ENCODE measurements at regions not wholly inside any gene's neighbourhood (a gene's known extent, or its start where the extent isn't known, plus 50 kb on each side); places are given as distances from the start of the nearest gene placed in this dataset.

DNA sequence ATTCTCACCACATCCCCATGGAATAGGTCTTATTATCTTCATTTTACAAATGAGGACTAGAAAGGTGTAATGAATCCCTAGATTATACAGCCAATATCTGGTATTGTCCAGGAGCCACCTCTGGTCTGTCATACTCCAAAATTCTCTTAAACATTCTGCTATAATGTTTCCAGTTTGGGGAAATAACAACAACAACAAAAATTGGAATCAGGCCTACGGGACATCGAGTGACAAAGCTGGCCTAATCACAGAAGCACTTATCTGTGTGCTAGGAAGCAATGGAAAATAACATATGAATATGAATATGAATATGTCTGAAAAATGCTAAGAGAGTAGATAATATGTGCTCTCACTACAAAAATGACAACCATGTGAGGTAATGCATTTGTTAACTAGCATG is 264.1 kb downstream of the GASK1B start:
- TF ChIP-seq, protein P1, sequence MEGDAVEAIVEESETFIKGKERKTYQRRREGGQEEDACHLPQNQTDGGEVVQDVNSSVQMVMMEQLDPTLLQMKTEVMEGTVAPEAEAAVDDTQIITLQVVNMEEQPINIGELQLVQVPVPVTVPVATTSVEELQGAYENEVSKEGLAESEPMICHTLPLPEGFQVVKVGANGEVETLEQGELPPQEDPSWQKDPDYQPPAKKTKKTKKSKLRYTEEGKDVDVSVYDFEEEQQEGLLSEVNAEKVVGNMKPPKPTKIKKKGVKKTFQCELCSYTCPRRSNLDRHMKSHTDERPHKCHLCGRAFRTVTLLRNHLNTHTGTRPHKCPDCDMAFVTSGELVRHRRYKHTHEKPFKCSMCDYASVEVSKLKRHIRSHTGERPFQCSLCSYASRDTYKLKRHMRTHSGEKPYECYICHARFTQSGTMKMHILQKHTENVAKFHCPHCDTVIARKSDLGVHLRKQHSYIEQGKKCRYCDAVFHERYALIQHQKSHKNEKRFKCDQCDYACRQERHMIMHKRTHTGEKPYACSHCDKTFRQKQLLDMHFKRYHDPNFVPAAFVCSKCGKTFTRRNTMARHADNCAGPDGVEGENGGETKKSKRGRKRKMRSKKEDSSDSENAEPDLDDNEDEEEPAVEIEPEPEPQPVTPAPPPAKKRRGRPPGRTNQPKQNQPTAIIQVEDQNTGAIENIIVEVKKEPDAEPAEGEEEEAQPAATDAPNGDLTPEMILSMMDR (IDR thresholded peaks at IDR 0.05; ENCODE audit: insufficient read depth, low read length, severe bottlenecking), result no peak
- FAIRE-seq (no peak), DNase-seq (ENCODE audit: low read depth) (no peak)
- H3K36me3 ChIP-seq (ENCODE audit: control insufficient read depth, insufficient read depth, low read length), result no peaks in the 10 kb centered on the region
- no peak overlapping the region for H3K4me3 ChIP-seq (ENCODE audit: low read depth, low read length)
- no peaks in the 10 kb centered on the region for H3K27me3 ChIP-seq (ENCODE audit: control insufficient read depth, insufficient read depth, low read length)

GRCh38 chr4:157908031-157908430 is 264.8 kb downstream of the GASK1B start:
- TF ChIP-seq, protein P1 (IDR thresholded peaks at IDR 0.05; ENCODE audit: insufficient read depth, low read length, severe bottlenecking), result no peak
- no peaks in the 10 kb centered on the region for H3K36me3 ChIP-seq (ENCODE audit: control insufficient read depth, insufficient read depth, low read length)
- no peak overlapping the region for H3K4me3 ChIP-seq (ENCODE audit: low read depth, low read length)
- no peak for FAIRE-seq
- no peak for DNase-seq (ENCODE audit: low read depth)
- H3K27me3 ChIP-seq (ENCODE audit: control insufficient read depth, insufficient read depth, low read length), result no peaks in the 10 kb centered on the region

DNA sequence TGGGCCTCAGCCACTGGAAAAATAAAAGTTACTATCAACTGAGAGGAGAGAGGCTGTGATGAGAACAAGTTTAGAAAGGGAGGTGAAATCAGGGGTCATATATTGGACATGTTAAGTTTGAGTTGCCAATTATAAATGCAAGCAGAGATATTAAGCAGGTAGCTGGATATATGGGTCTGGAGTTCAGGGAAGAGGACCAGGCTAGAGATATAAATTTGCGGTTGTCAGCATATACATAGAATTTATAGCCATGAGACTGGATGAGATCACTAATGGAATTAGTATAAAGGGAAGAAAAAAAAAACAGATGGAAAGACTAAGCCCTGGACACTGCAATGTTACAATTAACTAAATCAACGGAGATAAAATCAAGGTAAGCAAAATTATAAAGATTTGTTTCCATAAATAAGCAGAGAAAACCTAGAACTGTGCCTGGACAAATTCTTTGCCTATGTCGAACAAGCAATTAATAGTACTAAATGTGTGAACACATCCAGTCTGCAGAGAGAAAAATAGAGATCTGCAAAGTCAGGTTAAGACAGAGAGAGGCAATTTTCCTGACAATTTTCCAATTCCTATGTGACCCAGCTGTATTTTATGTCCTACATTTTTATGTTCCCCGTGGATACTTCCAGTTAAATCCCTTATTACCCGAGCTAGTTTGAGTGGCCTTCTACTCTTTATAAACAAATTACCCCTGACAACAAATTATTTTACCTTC is 265.4 kb downstream of the GASK1B start:
- no peaks in the 10 kb centered on the region for H3K27me3 ChIP-seq (ENCODE audit: control insufficient read depth, insufficient read depth, low read length)
- no peaks in the 10 kb centered on the region for H3K36me3 ChIP-seq (ENCODE audit: control insufficient read depth, insufficient read depth, low read length)
- FAIRE-seq (no peak), DNase-seq (ENCODE audit: low read depth) (no peak)
- no peak overlapping the region for H3K4me3 ChIP-seq (ENCODE audit: low read depth, low read length)
- TF ChIP-seq, protein P1 (IDR thresholded peaks at IDR 0.05; ENCODE audit: insufficient read depth, low read length, severe bottlenecking), result no peak

DNA sequence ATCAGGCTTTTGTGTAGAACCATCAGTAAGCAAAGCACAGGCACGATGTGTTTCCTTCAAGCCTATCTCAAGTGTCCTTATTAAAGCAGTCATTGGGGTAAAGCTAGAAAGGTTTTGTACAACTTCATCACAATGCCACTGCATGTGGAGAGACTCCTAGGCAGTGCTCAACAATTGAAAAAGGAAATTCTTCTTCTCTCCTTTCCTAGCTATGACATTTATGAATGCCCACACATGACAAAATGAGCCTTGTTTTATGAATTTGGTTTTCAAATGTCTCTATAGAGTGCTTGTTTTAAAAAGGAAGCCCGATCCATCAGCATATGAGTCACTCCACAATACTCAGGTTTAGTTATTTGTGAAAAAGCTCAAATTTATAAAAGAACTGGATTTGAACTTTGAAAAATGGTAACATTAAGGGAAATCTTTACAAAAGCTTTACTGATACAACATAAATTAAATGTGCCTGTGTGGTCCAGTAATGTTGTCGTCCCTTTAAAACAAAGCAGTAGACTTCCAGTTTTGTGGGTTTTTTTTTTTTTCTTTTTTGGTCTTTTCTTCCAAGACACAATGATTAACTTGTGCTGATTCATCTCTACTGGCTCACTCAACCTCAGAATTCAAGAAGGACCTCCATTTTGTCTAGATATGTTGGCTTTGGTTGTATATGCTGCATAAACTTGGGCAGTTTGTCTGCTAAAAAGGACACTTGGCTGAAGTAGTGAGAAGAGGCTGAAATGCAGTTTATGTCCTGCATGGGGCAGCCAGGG is 273.8 kb downstream of the GASK1B start:
- FAIRE-seq, result no peak
- Histone ChIP-seq H3K4me3 (ENCODE audit: low read depth, low read length) (no peak overlapping the region), H3K27me3 (ENCODE audit: control insufficient read depth, insufficient read depth, low read length) (no peaks in the 10 kb centered on the region), H3K36me3 (ENCODE audit: control insufficient read depth, insufficient read depth, low read length) (no peaks in the 10 kb centered on the region)
- no peak for DNase-seq (ENCODE audit: low read depth)
- TF ChIP-seq, protein P1 (IDR thresholded peaks at IDR 0.05; ENCODE audit: insufficient read depth, low read length, severe bottlenecking), result no peak

- TF ChIP-seq, protein P1 (IDR thresholded peaks at IDR 0.05; ENCODE audit: insufficient read depth, low read length, severe bottlenecking), result no peak
- FAIRE-seq, result no peak
- Histone ChIP-seq H3K27me3 (ENCODE audit: control insufficient read depth, insufficient read depth, low read length) (no peaks in the 10 kb centered on the region), H3K36me3 (ENCODE audit: control insufficient read depth, insufficient read depth, low read length) (no peaks in the 10 kb centered on the region), H3K4me3 (ENCODE audit: low read depth, low read length) (no peak overlapping the region)
- no peak for DNase-seq (ENCODE audit: low read depth)
These were observed 274.9 kb downstream of the GASK1B start for GRCh38 chr4:157897855-157898370.

All from bronchial epithelial cell (primary cell).